GM21786 (cell line): ENCODE measurements at regions not wholly inside any gene's neighbourhood (a gene's known extent, or its start where the extent isn't known, plus 50 kb on each side); places are given as distances from the start of the nearest gene placed in this dataset.
"Not testable (repeated sequence)": the region's sequence is repeated elsewhere in the genome, so short reads cannot be mapped to it uniquely, and the experiment has no call there.

Source experiments
- ATAC-seq: cut with Tn5 transposase; IDR thresholded peaks from one replicate; pipeline ENCODE4 v1.9.1; 2021; ENCODE audit not compliant: unreplicated experiment

DNA sequence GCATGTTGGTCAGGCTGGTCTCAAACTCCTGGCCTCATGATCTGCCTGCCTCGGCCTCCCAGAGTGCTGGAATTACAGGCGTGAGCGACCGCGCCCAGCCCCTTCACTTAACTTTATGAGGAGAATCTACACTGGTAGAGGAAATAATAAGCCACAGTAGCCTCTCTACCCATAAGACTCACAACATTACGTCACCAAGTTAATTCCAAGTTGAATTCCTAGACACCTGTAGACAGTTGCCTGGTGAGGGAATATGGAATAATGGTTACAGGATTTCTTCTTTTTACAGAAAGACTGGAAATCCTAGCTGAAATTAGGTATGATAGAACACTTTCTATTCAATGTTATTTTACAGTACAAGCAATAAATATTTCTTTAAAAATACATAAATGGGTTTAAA, 854.5 kb upstream of the EYS start:
- ATAC-seq = no peak

DNA sequence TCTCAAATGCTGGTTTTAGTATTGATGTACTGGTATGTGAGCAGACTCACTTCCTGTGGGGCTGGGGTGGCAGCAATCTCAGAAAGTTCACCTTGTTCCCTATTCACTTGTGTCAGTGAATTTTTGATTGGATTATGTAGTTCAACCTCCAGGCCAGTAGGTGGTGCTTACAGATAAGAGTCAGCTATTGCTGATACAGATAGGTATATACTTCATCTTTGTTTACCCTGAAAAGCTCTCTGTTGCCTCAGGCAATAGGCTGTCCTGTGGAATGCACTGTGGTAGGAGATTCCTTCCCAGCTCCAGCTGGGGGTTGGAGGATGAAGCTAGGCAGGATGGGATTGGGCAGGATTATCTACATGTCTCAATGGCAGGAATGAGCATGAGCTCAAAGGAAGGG, 851.2 kb upstream of the EYS start:
- ATAC-seq = peak; percentile 47

DNA sequence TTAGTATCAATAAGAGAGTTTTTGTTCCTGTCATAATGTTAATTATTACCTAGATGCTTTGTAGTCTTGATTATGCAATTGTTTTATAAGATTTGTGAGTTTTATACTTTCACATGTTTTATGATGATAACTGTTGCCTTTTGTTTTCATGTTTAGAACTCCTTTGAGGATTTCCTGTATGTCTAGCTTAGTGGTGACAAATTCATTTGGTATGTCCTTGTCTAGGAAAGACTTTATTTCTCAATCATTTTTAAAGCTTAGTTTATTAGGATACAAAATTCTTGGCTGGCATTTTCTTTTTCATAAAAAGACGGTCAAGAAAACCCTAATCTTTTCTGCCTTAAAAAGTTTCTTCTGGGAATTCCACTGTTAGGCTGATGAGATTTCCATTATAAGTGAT, 849.9 kb upstream of the EYS start:
- ATAC-seq = no peak

DNA sequence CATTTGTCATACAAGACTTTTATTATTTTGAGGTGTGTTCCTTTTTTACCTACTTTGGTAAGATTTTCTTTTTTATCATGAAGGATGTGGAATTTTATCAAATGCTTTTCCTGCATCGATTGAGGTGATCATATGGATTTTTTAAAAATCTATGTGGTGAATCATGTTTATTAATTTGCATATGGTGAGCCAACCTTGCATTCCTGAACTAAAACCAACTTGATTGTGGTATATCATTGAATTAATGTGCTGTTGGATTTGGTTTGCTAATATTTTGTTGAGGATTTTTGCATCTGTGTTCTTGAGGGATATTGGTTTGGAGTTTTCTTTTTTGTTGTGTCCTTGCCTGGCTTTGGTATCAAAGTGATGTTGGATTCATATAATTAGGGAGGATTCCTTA, 848.1 kb upstream of the EYS start:
- ATAC-seq = no peak

DNA sequence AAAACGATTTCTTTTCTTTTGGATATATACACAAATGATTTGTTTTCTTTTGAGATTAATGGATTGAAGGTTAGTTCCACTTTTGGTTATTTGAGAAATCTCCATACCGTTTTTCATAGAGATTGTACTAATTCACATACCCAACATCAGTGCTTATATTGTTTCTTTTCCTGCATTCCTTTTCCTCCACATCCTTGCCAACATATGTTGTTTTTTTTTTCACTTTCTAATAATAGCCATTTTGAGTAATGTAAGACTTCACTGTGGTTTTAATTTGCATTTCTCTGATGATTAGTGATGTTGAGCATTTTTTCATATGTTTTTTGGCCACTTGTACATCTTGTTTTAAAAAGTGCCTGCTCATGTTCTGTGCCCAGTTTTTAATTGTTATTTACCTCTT, 846.4 kb upstream of the EYS start:
- no peak for ATAC-seq

- ATAC-seq = no peak
Observed at GRCh38 chr6:66538551-66539135, 831.6 kb upstream of the EYS start.

- no peak for ATAC-seq
Observed at GRCh38 chr6:66533921-66534404, 826.9 kb upstream of the EYS start.

GRCh38 chr6:66526061-66526460, 819.0 kb upstream of the EYS start:
- ATAC-seq = no peak

GRCh38 chr6:66522864-66523263, 815.8 kb upstream of the EYS start:
- no peak for ATAC-seq

GRCh38 chr6:66516377-66516776, 809.4 kb upstream of the EYS start:
- no peak for ATAC-seq

GRCh38 chr6:66508433-66508832, 801.4 kb upstream of the EYS start:
- ATAC-seq = no peak

- ATAC-seq = no peak
Observed at GRCh38 chr6:66499851-66500250, 792.8 kb upstream of the EYS start.

DNA sequence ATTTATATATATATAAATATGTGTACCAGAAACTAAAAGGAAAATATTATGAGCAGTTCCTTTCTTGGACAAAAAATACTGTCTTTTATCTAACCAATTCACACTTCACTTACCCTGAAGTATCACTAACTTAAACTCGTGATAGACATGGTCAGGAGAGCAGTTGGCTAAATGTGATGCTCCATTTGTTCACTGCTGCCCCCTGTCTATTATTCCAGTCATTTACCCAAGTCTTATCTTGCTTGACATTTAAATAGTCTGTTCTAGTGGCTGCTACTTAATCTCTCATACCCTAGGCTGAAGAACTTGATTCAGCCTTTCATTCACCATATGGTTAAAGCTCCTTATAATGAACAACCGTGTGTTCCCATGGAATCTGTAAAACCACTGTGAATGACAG, 789.6 kb upstream of the EYS start:
- ATAC-seq = no peak

DNA sequence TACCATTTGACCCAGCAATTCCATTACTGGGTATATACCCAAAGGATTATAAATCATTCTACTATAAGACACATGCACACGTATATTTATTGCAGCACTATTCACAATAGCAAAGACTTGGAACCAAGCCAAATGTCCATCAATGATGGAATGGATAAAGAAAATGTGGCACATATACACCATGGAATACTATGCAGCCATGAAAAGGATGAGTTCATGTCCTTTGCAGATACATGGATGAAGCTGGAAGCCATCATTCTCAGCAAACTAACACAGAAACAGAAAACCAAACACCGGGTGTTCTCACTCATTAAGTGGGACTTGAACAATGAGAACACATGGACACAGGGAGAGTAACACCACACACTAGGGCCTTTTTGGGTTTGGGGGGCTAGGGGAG, 787.6 kb upstream of the EYS start:
- not testable (repeated sequence) for ATAC-seq

DNA sequence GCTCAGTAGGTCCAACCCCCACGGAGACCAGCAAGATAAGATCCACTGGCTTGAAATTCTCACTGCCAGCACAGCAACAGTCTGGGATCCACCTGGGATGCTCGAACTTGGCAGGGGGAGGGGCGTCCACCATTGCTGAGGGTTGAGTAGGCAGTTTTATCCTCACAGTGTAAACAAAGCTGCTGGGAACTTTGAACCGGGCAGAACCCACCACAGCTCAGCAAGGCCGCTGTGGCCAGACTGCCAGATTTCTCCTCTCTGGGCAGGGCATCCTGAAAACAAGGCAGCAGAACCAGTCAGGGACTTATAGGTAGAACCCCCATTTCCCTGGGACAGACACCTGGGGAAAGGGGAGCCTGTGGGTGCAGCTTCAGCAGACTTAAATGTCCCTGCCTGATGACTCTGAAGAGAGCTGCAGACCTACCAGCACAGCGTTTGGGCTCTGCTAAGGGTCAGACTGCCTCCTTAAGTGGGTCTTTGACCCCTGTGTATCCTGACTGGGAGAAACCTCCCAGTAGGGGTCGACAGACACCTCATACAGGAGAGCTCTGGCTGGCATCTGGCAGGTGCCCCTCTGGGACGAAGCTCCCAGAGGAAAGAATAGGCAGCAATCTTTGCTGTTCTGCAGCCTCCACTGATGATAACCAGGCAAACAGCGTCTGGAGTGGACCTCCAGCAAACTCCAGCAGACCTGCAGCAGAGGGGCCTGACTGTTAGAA, 782.4 kb upstream of the EYS start:
- no peak for ATAC-seq

DNA sequence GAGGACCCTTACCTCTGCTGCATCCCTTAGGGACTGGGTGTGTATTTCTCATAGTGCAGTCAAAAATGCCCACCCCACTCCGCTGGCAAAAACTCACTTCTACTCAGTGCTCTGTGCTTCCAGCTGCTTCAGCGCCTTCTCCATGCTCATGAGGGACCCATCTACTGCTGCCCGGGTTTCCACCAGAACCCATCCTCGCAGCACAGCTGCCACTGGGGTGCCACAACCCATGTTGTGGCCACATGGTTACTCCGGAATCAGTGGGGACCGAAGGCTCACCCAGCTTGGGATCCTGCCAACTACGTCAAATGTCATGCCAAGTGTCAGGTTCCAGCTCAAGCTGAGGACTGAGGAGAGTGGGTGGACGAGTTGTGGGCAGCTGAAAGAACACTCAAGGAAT, 774.2 kb upstream of the EYS start:
- ATAC-seq = no peak

DNA sequence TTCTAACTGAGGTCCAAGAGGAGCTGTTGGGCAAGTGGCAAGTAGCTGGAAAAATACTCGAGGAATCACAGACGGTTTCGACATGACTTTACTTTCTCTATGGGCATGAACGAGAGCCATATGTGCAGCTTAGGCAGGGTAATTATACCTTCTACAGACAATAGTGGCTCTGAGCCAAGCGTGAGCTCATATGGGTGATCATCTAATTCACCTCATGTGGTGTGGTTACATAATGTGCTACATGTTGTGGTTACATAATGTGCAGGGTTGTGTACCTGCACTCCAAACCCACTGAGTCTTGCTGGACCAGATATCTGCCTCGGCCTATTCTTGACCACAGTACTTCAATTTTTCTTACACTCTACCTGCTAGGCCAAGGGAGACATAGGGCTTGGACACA, 771.7 kb upstream of the EYS start:
- no peak for ATAC-seq

- no peak for ATAC-seq
Observed at GRCh38 chr6:66435321-66435720, 728.3 kb upstream of the EYS start.

- ATAC-seq = no peak
Observed at GRCh38 chr6:66429210-66429609, 722.2 kb upstream of the EYS start.

- ATAC-seq = no peak
Observed at GRCh38 chr6:66423047-66423446, 716.0 kb upstream of the EYS start.

DNA sequence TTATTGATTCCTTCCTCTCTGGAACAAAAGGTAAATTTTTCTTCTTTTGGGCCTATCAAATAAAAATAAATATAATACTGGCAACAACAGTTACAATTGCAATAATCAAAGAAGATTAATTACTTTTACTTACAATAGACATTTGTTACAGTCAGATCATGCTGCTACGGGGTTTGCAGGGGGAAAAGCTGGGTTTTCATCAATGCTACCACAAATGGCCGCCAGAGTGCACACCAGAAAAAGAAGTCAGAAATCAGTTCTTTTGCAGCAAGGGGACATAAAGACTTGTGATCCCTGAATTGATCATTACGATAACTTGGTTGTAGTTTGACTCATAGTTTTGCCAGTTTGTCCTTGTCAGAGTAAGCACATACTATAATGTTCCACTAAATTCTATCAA, 714.5 kb upstream of the EYS start:
- no peak for ATAC-seq

- no peak for ATAC-seq
Observed at GRCh38 chr6:66418906-66419305, 711.9 kb upstream of the EYS start.

- ATAC-seq = no peak
Observed at GRCh38 chr6:66403966-66404365, 696.9 kb upstream of the EYS start.
